ENCODE measurements at regions not wholly inside any gene's neighbourhood (a gene's known extent, or its start where the extent isn't known, plus 50 kb on each side); places are given as distances from the start of the nearest gene placed in this dataset.
"Not testable (repeated sequence)": the region's sequence is repeated elsewhere in the genome, so short reads cannot be mapped to it uniquely, and the experiment has no call there.

- H2AFZ ChIP-seq (ENCODE audit: low read depth, low read length): no peak overlapping the region
- H3K4me1 Mint-ChIP-seq (ENCODE audit: low read depth, unreplicated experiment): no peaks in the 10 kb centered on the region
- no peak overlapping the region for H3K27ac Mint-ChIP-seq (ENCODE audit: unreplicated experiment)
- no peak for FAIRE-seq
- peaks cover 8% of the 10 kb centered on the region for H3K9me3 Mint-ChIP-seq (ENCODE audit: unreplicated experiment)
- H3K79me2 ChIP-seq (ENCODE audit: insufficient read depth, low read length): no peaks in the 10 kb centered on the region
- no peak for TF ChIP-seq EZH2 (IDR thresholded peaks at IDR 0.05; ENCODE audit: insufficient read depth, low read length)
- TF ChIP-seq CTCF (IDR thresholded peaks at IDR 0.05; ENCODE audit: insufficient read depth, low read depth, low read length): no peak
- no peak overlapping the region for H3K27ac ChIP-seq (ENCODE audit: low read depth, low read length)
- no peak overlapping the region for H3K4me2 ChIP-seq (ENCODE audit: low read length)
- no peaks in the 10 kb centered on the region for H3K36me3 Mint-ChIP-seq (ENCODE audit: low read depth, unreplicated experiment)
- DNase-seq (ENCODE audit: low read depth): no peak
- no peak overlapping the region for H3K4me3 ChIP-seq (ENCODE audit: insufficient read depth, low read depth, low read length)
- no peaks in the 10 kb centered on the region for H3K36me3 ChIP-seq (ENCODE audit: insufficient read depth, low read length)
- H3K4me3 Mint-ChIP-seq (ENCODE audit: unreplicated experiment): no peak overlapping the region
- H3K9ac ChIP-seq (ENCODE audit: low read length): no peak overlapping the region
- H3K27me3 ChIP-seq (ENCODE audit: insufficient read depth, low read length): no peaks in the 10 kb centered on the region
- no peaks in the 10 kb centered on the region for H3K4me1 ChIP-seq (ENCODE audit: insufficient read depth, low read length)
- H3K27me3 Mint-ChIP-seq (ENCODE audit: low read depth, unreplicated experiment): no peaks in the 10 kb centered on the region
- no peaks in the 10 kb centered on the region for H3K9me3 ChIP-seq (ENCODE audit: insufficient read depth, low read depth, low read length)
- H4K20me1 ChIP-seq (ENCODE audit: insufficient read depth, low read length): no peaks in the 10 kb centered on the region
Observed at GRCh38 chr9:71263451-71263850, 142.0 kb upstream of the TRPM3 start.

- H3K79me2 ChIP-seq (ENCODE audit: insufficient read depth, low read length); H3K27me3 ChIP-seq (ENCODE audit: insufficient read depth, low read length); H3K9me3 Mint-ChIP-seq (ENCODE audit: unreplicated experiment); H3K27ac Mint-ChIP-seq (ENCODE audit: unreplicated experiment); DNase-seq (ENCODE audit: low read depth); H3K27ac ChIP-seq (ENCODE audit: low read depth, low read length); H3K4me2 ChIP-seq (ENCODE audit: low read length); H3K36me3 ChIP-seq (ENCODE audit: insufficient read depth, low read length); H3K4me1 ChIP-seq (ENCODE audit: insufficient read depth, low read length); H3K4me3 Mint-ChIP-seq (ENCODE audit: unreplicated experiment); H3K9ac ChIP-seq (ENCODE audit: low read length); H3K27me3 Mint-ChIP-seq (ENCODE audit: low read depth, unreplicated experiment); H3K9me3 ChIP-seq (ENCODE audit: insufficient read depth, low read depth, low read length); H4K20me1 ChIP-seq (ENCODE audit: insufficient read depth, low read length); FAIRE-seq; H2AFZ ChIP-seq (ENCODE audit: low read depth, low read length); H3K4me3 ChIP-seq (ENCODE audit: insufficient read depth, low read depth, low read length); H3K4me1 Mint-ChIP-seq (ENCODE audit: low read depth, unreplicated experiment); H3K36me3 Mint-ChIP-seq (ENCODE audit: low read depth, unreplicated experiment): not testable (repeated sequence)
Observed at GRCh38 chr9:71260419-71260818, 139.0 kb upstream of the TRPM3 start.

- no peak for FAIRE-seq
- no peak overlapping the region for H3K9ac ChIP-seq (ENCODE audit: low read length)
- H3K27me3 Mint-ChIP-seq (ENCODE audit: low read depth, unreplicated experiment): peaks cover 1% of the 10 kb centered on the region
Observed at GRCh38 chr9:71254592-71255277, 133.3 kb upstream of the TRPM3 start.

More at GRCh38 chr9:71254592-71255277, 133.3 kb upstream of the TRPM3 start:
- Histone ChIP-seq H3K4me3 (ENCODE audit: insufficient read depth, low read depth, low read length) (no peak overlapping the region), H3K4me1 (ENCODE audit: insufficient read depth, low read length) (no peaks in the 10 kb centered on the region), H4K20me1 (ENCODE audit: insufficient read depth, low read length) (no peaks in the 10 kb centered on the region), H2AFZ (ENCODE audit: low read depth, low read length) (no peak overlapping the region), H3K79me2 (ENCODE audit: insufficient read depth, low read length) (no peaks in the 10 kb centered on the region), H3K4me2 (ENCODE audit: low read length) (no peak overlapping the region), H3K27ac (ENCODE audit: low read depth, low read length) (no peak overlapping the region), H3K9me3 (ENCODE audit: insufficient read depth, low read depth, low read length) (no peaks in the 10 kb centered on the region), H3K27me3 (ENCODE audit: insufficient read depth, low read length) (no peaks in the 10 kb centered on the region), H3K36me3 (ENCODE audit: insufficient read depth, low read length) (no peaks in the 10 kb centered on the region)
- H3K9me3 Mint-ChIP-seq (ENCODE audit: unreplicated experiment): no peaks in the 10 kb centered on the region
- H3K4me3 Mint-ChIP-seq (ENCODE audit: unreplicated experiment): no peak overlapping the region
- TF ChIP-seq CTCF (IDR thresholded peaks at IDR 0.05; ENCODE audit: insufficient read depth, low read depth, low read length): no peak
- no peak for TF ChIP-seq EZH2 (IDR thresholded peaks at IDR 0.05; ENCODE audit: insufficient read depth, low read length)
- no peaks in the 10 kb centered on the region for H3K36me3 Mint-ChIP-seq (ENCODE audit: low read depth, unreplicated experiment)
- DNase-seq (ENCODE audit: low read depth): no peak
- H3K27ac Mint-ChIP-seq (ENCODE audit: unreplicated experiment): no peak overlapping the region
- H3K4me1 Mint-ChIP-seq (ENCODE audit: low read depth, unreplicated experiment): no peaks in the 10 kb centered on the region
